GM19351 (cell line): ENCODE measurements at regions not wholly inside any gene's neighbourhood (a gene's known extent, or its start where the extent isn't known, plus 50 kb on each side); places are given as distances from the start of the nearest gene placed in this dataset.
"Not testable (repeated sequence)": the region's sequence is repeated elsewhere in the genome, so short reads cannot be mapped to it uniquely, and the experiment has no call there.

Source experiments
- ATAC-seq: cut with Tn5 transposase; IDR thresholded peaks from one replicate; pipeline ENCODE4 v1.9.1; 2021; ENCODE audit warnings: mild to moderate bottlenecking, moderate library complexity; ENCODE audit not compliant: unreplicated experiment

- no peak for ATAC-seq
These were observed 138.6 kb downstream of the KCNRG start for GRCh38 chr13:50153876-50154275.

DNA sequence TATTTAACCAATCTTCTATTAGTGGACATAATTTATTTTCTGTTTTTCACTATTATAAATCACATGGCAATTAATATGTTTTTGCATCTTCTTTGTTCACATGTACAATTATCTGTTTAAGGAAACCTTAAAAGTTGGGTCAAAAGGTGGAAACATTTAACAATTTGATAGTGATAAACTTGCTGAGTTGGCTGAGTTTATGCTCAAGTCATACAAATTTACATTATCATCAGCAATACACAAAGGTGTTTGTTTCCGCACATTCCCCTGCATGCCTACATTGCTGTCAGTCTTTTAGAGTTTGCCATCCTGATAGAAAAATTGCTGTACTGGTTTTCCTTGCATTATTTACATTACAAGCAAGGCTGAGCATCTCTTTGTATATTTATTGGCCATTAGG is 139.5 kb downstream of the KCNRG start:
- ATAC-seq: no peak

DNA sequence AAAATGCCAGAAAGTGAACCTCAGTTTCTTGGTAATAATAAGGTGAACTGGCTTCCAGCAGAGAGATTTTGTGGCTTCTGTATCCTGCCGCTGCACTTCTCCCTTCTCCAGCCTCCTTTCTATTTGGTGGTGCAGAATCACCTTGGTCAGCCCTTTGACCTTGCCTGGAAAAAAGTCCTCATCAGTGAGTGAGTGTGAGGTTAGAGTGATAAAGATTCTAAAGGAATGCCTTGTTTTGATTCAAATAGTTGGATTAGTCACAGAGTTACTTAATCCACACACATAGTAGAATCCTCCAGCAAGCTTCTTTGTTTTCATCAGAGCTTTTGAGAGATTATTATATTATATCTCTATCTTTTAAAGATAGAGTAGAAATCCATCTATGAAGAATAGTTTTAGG is 140.9 kb downstream of the KCNRG start:
- no peak for ATAC-seq

- ATAC-seq: no peak
These were observed 141.4 kb downstream of the KCNRG start for GRCh38 chr13:50156561-50157127.

DNA sequence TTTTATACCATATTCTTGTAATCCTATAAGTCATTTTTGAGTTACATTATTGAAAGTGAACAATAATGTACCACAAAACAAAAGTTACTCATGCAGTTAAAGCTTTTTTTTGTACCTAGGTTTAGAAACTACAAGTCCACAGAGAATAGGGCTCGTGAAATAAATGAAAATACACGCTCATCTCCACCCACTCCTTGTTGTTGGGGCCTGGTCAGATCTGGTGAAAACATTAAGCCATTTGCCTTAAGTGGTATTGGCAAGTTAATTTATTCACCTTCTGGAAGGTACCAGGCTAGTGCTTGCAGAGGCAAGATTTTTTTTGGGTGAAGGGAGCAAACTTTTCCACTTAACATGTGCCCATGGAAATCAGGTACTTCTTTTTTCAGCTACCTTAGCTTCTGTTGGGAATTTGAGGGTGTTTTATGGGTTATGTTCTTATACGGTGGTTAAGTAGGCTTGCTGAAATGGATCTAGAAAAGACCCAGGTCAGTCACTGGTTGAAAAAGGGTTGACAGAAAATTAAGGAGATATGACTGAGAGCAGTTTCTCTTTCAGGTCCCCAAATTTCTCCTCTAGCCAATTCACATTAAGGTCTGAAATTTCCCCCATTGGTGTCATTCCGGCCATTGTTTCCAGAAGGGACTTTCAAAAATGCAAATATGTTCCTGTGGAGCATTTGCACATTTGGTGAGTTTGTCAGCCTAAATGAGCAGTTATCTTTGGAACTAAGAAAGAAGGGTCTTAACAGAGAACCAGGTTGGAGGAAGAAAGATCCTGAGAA is 143.3 kb downstream of the KCNRG start:
- ATAC-seq: peak; percentile 58

DNA sequence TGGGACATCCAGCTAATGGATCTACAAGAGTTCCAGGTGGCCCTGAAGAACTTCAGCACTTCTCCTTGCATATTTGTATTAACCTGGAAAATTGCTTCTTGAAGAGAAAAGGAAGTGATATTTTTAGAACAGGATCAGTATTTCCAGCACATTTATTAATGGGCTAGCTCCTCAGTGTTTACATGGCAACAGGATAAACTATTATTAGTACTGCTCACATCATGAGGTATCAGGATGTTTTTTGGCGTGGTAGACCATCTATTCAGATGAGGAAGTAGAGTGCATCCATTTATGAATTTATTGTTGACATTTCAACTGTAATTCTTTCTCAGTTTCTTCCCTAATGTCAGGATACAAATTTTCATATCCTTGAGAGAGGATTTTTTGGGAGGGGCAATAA is 144.4 kb downstream of the KCNRG start:
- ATAC-seq: no peak

GRCh38 chr13:50161052-50161451 is 145.8 kb downstream of the KCNRG start:
- no peak for ATAC-seq

- ATAC-seq: no peak
These were observed 146.8 kb downstream of the KCNRG start for GRCh38 chr13:50162001-50162400.

DNA sequence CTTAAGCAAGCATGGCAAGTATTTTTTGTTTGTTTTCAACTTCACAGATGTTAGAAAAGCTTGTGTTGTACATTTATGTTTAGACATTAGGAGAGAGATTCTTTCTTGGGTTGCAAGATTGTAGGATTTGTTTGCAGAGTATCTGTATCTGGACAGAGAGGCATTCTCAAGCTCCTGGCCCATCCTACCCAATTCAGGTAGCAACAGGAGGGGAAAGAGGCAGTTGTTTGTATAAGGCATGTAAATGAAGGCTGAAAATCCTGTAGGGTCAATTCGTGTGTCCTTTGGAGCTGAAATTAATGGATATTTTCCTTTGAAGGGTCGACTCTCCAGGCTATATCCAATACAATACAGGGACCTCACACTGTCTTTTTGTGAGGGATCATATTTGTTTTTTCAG is 147.3 kb downstream of the KCNRG start:
- no peak for ATAC-seq

DNA sequence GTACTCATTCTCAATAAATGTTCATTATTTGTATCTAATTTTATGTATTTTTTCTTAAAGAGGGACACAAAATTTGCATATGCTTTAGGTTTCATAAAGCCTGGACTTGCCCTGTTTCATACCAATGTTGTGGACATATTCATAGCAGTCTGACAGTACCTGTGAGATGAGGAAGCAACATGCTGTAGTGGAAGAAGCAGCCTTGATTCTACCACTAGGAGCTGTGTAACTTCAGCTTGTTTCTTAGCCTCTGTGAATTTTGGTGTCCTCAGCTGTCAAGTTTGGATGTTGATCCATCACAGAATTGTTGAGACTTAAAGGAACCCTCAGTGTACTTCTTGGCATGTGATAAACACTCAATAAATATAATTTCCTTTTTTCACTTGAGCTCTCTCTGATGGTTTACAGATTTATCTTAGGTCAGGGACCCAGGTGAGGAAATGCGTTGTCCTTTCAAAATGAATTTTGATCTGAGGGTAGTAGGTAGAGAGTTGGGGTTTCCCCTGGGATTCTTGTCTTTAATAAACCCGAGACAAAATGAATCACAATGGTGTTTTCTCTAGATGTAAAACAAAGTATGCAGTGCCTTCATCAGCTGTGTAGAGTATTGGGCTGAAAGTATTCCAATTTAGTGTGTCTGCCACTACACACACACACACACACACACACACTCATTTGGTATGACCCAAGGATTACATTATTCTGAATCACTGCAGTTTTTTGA is 152.1 kb downstream of the KCNRG start:
- ATAC-seq: peak; percentile 56

DNA sequence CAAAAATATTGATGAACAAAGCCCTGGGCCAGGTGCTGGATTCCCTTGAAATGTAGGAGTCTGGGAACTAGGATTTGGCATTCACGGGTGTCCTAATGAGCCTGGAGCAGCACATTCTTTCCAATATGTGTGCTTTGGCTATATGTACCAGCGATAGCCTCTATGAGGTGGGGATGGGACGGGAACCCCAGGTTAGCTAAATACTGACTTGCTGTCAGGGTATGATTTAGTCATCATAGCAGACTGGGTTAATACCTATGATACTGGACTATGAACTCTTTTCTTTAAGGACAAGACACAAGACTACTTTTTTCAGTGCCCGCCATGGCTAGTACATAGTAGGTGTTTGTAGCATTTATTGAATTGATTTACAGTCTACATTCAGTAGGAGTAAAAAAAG is 152.7 kb downstream of the KCNRG start:
- no peak for ATAC-seq

- ATAC-seq: no peak
These were observed 153.5 kb downstream of the KCNRG start for GRCh38 chr13:50168786-50169185.

- no peak for ATAC-seq
These were observed 155.3 kb downstream of the KCNRG start for GRCh38 chr13:50170447-50171037.

- ATAC-seq: no peak
These were observed 156.5 kb downstream of the KCNRG start for GRCh38 chr13:50171590-50172282.

- ATAC-seq: not testable (repeated sequence)
These were observed 157.8 kb downstream of the KCNRG start for GRCh38 chr13:50173045-50173444.

GRCh38 chr13:50174630-50175029 is 159.4 kb downstream of the KCNRG start:
- no peak for ATAC-seq

GRCh38 chr13:50179977-50180376 is 164.7 kb downstream of the KCNRG start:
- ATAC-seq: no peak

DNA sequence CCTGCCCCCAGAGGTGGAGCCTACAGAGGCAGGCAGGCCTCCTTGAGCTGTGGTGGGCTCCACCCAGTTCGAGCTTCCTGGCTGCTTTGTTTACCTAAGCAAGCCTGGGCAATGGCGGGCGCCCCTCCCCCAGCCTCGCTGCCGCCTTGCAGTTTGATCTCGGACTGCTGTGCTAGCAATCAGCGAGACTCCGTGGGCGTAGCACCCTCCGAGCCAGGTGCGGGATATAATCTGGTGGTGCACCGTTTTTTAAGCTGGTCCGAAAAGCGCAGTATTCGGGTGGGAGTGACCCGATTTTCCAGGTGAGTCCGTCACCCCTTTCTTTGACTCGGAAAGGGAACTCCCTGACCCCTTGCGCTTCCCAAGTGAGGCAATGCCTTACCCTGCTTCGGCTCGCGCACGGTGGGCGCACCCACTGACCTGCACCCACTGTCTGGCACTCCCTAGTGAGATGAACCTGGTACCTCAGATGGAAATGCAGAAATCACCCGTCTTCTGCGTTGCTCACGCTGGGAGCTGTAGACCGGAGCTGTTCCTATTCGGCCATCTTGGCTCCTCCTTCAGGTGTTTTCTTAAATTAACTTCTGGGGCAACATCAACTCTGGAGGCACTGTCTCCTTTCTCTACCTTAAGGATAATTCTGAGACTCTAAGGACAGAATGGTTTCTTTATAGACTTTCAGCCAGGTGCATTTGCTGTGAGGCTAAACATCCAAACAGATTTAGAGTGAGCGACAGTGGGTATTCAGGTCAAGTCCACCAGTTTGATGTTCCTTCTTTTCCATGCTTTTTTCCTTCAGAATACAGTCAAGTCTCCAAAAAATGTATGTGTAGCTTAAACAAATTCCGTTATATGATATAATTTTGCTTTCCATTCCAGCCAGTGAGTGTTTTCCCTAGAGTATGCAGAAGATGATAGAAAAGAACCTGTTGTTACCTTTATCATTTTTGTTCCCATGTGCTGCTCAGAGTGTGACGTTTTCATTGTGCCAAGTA is 170.8 kb downstream of the KCNRG start:
- ATAC-seq: not testable (repeated sequence)

GRCh38 chr13:50187352-50188029 is 172.2 kb downstream of the KCNRG start:
- ATAC-seq: no peak
